ELF-1 (cell line): ENCODE measurements at regions not wholly inside any gene's neighbourhood (a gene's known extent, or its start where the extent isn't known, plus 50 kb on each side); places are given as distances from the start of the nearest gene placed in this dataset.
"Not testable (repeated sequence)": the region's sequence is repeated elsewhere in the genome, so short reads cannot be mapped to it uniquely, and the experiment has no call there.

Experiments used
- DNase-seq: peaks from one replicate; pipeline ENCODE4 v3.0.0-alpha.2; 2016; ENCODE audit warnings: low read depth, low spot score

GRCh38 chr10:65754112-65754511 lies 1171.7 kb upstream of the LRRTM3 start:
- no peak for DNase-seq

GRCh38 chr10:65762311-65762710 lies 1163.5 kb upstream of the LRRTM3 start:
- DNase-seq, result no peak

- no peak for DNase-seq
Observed at GRCh38 chr10:65765006-65765541, 1160.8 kb upstream of the LRRTM3 start.

- no peak for DNase-seq
Observed at GRCh38 chr10:65769828-65770227, 1156.0 kb upstream of the LRRTM3 start.

GRCh38 chr10:65778753-65779152 lies 1147.1 kb upstream of the LRRTM3 start:
- DNase-seq, result no peak

- no peak for DNase-seq
Observed at GRCh38 chr10:65779985-65780384, 1145.9 kb upstream of the LRRTM3 start.

- DNase-seq, result no peak
Observed at GRCh38 chr10:65786279-65786678, 1139.6 kb upstream of the LRRTM3 start.

GRCh38 chr10:65787571-65787970 lies 1138.3 kb upstream of the LRRTM3 start:
- no peak for DNase-seq

GRCh38 chr10:65788271-65788670 lies 1137.6 kb upstream of the LRRTM3 start:
- DNase-seq, result no peak

GRCh38 chr10:65791979-65792378 lies 1133.9 kb upstream of the LRRTM3 start:
- no peak for DNase-seq

- DNase-seq, result no peak
Observed at GRCh38 chr10:65793738-65794425, 1132.0 kb upstream of the LRRTM3 start.

GRCh38 chr10:65794861-65795260 lies 1131.0 kb upstream of the LRRTM3 start:
- DNase-seq, result not testable (repeated sequence)

GRCh38 chr10:65796472-65796871 lies 1129.4 kb upstream of the LRRTM3 start:
- DNase-seq, result no peak

- DNase-seq, result no peak
Observed at GRCh38 chr10:65798133-65798532, 1127.7 kb upstream of the LRRTM3 start.

GRCh38 chr10:65802391-65802790 lies 1123.4 kb upstream of the LRRTM3 start:
- DNase-seq, result no peak

- no peak for DNase-seq
Observed at GRCh38 chr10:65805511-65805910, 1120.3 kb upstream of the LRRTM3 start.

GRCh38 chr10:65805993-65806392 lies 1119.8 kb upstream of the LRRTM3 start:
- no peak for DNase-seq

GRCh38 chr10:65808687-65809333 lies 1117.0 kb upstream of the LRRTM3 start:
- DNase-seq, result no peak

- no peak for DNase-seq
Observed at GRCh38 chr10:65811931-65812525, 1113.8 kb upstream of the LRRTM3 start.

GRCh38 chr10:65816536-65816935 lies 1109.3 kb upstream of the LRRTM3 start:
- DNase-seq, result no peak

- DNase-seq, result no peak
Observed at GRCh38 chr10:65818990-65819389, 1106.8 kb upstream of the LRRTM3 start.

GRCh38 chr10:65827359-65827758 lies 1098.5 kb upstream of the LRRTM3 start:
- peak; percentile 2 for DNase-seq

GRCh38 chr10:65838811-65839210 lies 1087.0 kb upstream of the LRRTM3 start:
- DNase-seq, result no peak
